ENCODE measurements at regions not wholly inside any gene's neighbourhood (a gene's known extent, or its start where the extent isn't known, plus 50 kb on each side); places are given as distances from the start of the nearest gene placed in this dataset.

DNA sequence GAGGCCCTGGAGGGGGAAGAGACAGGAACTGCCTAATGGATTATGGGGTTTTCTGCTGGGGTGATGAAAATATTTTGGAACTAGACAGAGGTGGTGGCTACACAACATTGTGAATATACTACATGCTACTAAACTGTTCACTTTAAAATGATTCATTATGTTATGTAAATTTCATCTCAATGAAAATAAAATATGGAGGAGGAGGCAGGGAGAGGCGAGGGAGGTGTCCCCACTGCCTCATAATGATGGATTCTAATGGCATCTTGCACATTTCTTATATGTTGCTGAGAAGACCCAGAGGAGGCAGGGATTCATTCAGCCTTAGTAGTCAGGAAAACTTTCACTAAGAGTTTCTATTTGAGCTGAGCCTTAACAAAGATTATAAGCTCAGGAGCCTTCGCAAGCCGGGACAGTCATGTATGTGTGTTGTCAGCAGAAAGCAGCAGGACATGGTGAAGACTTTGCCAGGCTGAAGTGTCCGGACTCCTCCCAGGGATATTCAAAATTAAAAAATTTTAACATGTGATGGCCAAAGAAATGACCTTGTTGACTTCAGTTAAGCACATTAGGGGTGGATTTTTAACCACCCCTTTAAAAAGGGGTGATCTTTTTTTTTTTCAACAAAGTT lies 158.6 kb upstream of the PCSK2 start:
- no peak overlapping the region for H3K4me3 Mint-ChIP-seq
- no peaks in the 10 kb centered on the region for H3K36me3 Mint-ChIP-seq (ENCODE audit: low read depth)
- H3K27ac Mint-ChIP-seq, result no peak overlapping the region
- ATAC-seq (ENCODE audit: poor library complexity) (no peak), DNase-seq (no peak)
- Histone ChIP-seq H3K27ac (ENCODE audit: low read depth in 1 of 2, low read length in 2 of 2) (no peak overlapping the region), H3K36me3 (ENCODE audit: insufficient read depth, low read length) (no peaks in the 10 kb centered on the region), H3K4me3 (ENCODE audit: low read length) (no peak overlapping the region), H3K9me3 (ENCODE audit: control insufficient read depth in 1 of 2, insufficient read depth in 1 of 2, low read length in 2 of 2) (no peaks in the 10 kb centered on the region), H3K4me1 (ENCODE audit: insufficient read depth, low read length) (no peaks in the 10 kb centered on the region), H3K27me3 (ENCODE audit: control insufficient read depth in 1 of 2, insufficient read depth in 2 of 2, low read length in 2 of 2) (no peaks in the 10 kb centered on the region)
- H3K9me3 Mint-ChIP-seq, result peaks cover 10% of the 10 kb centered on the region
- no peaks in the 10 kb centered on the region for H3K4me1 Mint-ChIP-seq (ENCODE audit: low read depth)
- ChIA-PET POLR2A (no interaction called here), CTCF (no interaction called here)
- no peaks in the 10 kb centered on the region for H3K27me3 Mint-ChIP-seq
- intact Hi-C loops (cut with DNase I, micrococcal nuclease), result no loop called here
- TF ChIP-seq, protein P1, sequence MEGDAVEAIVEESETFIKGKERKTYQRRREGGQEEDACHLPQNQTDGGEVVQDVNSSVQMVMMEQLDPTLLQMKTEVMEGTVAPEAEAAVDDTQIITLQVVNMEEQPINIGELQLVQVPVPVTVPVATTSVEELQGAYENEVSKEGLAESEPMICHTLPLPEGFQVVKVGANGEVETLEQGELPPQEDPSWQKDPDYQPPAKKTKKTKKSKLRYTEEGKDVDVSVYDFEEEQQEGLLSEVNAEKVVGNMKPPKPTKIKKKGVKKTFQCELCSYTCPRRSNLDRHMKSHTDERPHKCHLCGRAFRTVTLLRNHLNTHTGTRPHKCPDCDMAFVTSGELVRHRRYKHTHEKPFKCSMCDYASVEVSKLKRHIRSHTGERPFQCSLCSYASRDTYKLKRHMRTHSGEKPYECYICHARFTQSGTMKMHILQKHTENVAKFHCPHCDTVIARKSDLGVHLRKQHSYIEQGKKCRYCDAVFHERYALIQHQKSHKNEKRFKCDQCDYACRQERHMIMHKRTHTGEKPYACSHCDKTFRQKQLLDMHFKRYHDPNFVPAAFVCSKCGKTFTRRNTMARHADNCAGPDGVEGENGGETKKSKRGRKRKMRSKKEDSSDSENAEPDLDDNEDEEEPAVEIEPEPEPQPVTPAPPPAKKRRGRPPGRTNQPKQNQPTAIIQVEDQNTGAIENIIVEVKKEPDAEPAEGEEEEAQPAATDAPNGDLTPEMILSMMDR (IDR thresholded peaks at IDR 0.05), result no peak

DNA sequence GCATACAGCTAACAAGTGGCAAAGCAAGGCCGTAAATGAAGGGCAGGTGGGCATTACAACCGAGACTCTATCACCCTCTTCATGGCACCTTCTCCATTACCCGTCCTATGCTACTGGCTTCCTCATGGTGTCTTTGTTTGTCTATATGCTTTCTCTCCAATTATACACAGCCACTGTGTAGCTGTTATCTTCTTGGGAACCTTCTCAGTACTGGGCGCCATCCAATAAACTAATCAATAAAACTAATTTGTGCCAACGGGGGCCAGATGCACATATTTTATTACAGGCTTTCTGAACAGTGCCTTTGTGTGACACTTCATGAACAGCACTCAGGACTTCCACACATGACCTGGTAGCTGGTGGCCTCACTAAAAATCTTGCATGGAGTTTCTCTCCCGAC lies 149.8 kb upstream of the PCSK2 start:
- H3K4me1 ChIP-seq (ENCODE audit: insufficient read depth, low read length), result no peaks in the 10 kb centered on the region
- H3K9me3 ChIP-seq (ENCODE audit: control insufficient read depth in 1 of 2, insufficient read depth in 1 of 2, low read length in 2 of 2), result no peaks in the 10 kb centered on the region
- Mint-ChIP-seq H3K4me3 (no peak overlapping the region), H3K9me3 (peaks cover 7% of the 10 kb centered on the region), H3K4me1 (ENCODE audit: low read depth) (no peaks in the 10 kb centered on the region), H3K27ac (no peak overlapping the region), H3K36me3 (ENCODE audit: low read depth) (no peaks in the 10 kb centered on the region), H3K27me3 (no peaks in the 10 kb centered on the region)
- CTCF ChIA-PET, result no interaction called here
- H3K27me3 ChIP-seq (ENCODE audit: control insufficient read depth in 1 of 2, insufficient read depth in 2 of 2, low read length in 2 of 2), result no peaks in the 10 kb centered on the region
- intact Hi-C loops (cut with DNase I, micrococcal nuclease), result no loop called here
- POLR2A ChIA-PET, result no interaction called here
- ATAC-seq (ENCODE audit: poor library complexity) (no peak), DNase-seq (no peak)
- TF ChIP-seq, protein P1 (IDR thresholded peaks at IDR 0.05), result no peak
- H3K4me3 ChIP-seq (ENCODE audit: low read length), result no peak overlapping the region
- no peaks in the 10 kb centered on the region for H3K36me3 ChIP-seq (ENCODE audit: insufficient read depth, low read length)
- no peak overlapping the region for H3K27ac ChIP-seq (ENCODE audit: low read depth in 1 of 2, low read length in 2 of 2)

DNA sequence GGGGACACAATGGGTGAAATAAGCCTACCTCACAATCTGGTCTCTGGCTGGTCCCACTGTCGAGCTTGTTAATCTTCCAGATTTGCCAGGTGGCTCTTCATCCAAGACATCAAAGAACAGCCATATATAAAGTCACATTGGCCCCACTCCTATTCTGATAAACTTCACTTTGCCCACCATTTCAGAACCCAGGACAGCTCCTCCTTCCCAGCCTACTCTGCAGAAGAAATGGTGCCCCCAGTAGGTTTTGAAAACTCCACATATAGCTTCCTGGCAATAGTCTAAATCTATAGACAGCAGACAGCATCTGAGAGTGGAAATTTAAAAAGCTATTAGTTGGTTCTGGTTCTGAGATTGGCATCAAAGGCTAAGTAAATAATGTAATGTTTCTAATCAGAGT lies 143.1 kb upstream of the PCSK2 start:
- intact Hi-C loops (cut with DNase I, micrococcal nuclease), result no loop called here
- Mint-ChIP-seq H3K4me3 (no peak overlapping the region), H3K36me3 (ENCODE audit: low read depth) (no peaks in the 10 kb centered on the region), H3K27ac (no peak overlapping the region), H3K27me3 (no peaks in the 10 kb centered on the region), H3K9me3 (peaks cover 14% of the 10 kb centered on the region), H3K4me1 (ENCODE audit: low read depth) (no peaks in the 10 kb centered on the region)
- no peaks in the 10 kb centered on the region for H3K4me1 ChIP-seq (ENCODE audit: insufficient read depth, low read length)
- no peak overlapping the region for H3K4me3 ChIP-seq (ENCODE audit: low read length)
- no peaks in the 10 kb centered on the region for H3K36me3 ChIP-seq (ENCODE audit: insufficient read depth, low read length)
- ATAC-seq (ENCODE audit: poor library complexity), result no peak
- DNase-seq, result no peak
- no peaks in the 10 kb centered on the region for H3K9me3 ChIP-seq (ENCODE audit: control insufficient read depth in 1 of 2, insufficient read depth in 1 of 2, low read length in 2 of 2)
- ChIA-PET CTCF (no interaction called here), POLR2A (no interaction called here)
- H3K27me3 ChIP-seq (ENCODE audit: control insufficient read depth in 1 of 2, insufficient read depth in 2 of 2, low read length in 2 of 2), result no peaks in the 10 kb centered on the region
- TF ChIP-seq, protein P1 (IDR thresholded peaks at IDR 0.05), result no peak
- H3K27ac ChIP-seq (ENCODE audit: low read depth in 1 of 2, low read length in 2 of 2), result no peak overlapping the region

Data from CD4-positive, alpha-beta T cell (primary cell).